ENCODE measurements at regions not wholly inside any gene's neighbourhood (a gene's known extent, or its start where the extent isn't known, plus 50 kb on each side); places are given as distances from the start of the nearest gene placed in this dataset.

- Mint-ChIP-seq H3K9me3 (ENCODE audit: low read depth, unreplicated experiment) (no peaks in the 10 kb centered on the region), H3K36me3 (ENCODE audit: insufficient read depth, unreplicated experiment) (no peaks in the 10 kb centered on the region), H3K27ac (ENCODE audit: unreplicated experiment) (no peak overlapping the region), H3K27me3 (ENCODE audit: unreplicated experiment) (peaks cover 11% of the 10 kb centered on the region), H3K4me1 (ENCODE audit: low read depth, unreplicated experiment) (no peaks in the 10 kb centered on the region), H3K4me3 (ENCODE audit: low read depth, unreplicated experiment) (no peak overlapping the region)
- intact Hi-C loops (cut with micrococcal nuclease; ENCODE audit: unreplicated experiment): no loop called here
- BruUV-seq (replicated peaks): no TSS peak
- CTCF ChIA-PET: no interaction called here
- no peak for DNase-seq
- no peak for TF ChIP-seq CTCF (IDR thresholded peaks at IDR 0.05; ENCODE audit: unreplicated experiment)
Observed at GRCh38 chr11:110874437-110875030, 162.3 kb upstream of the ARHGAP20 start.

- CTCF ChIA-PET: interaction anchor here (0.6 kb wide), 1 partner anchor 10 kb away, joined by 3 read pairs; no protein-coding TSS in a partner anchor
- Mint-ChIP-seq H3K27me3 (ENCODE audit: unreplicated experiment) (peaks cover 11% of the 10 kb centered on the region), H3K27ac (ENCODE audit: unreplicated experiment) (no peak overlapping the region), H3K36me3 (ENCODE audit: insufficient read depth, unreplicated experiment) (no peaks in the 10 kb centered on the region), H3K4me3 (ENCODE audit: low read depth, unreplicated experiment) (no peak overlapping the region), H3K4me1 (ENCODE audit: low read depth, unreplicated experiment) (no peaks in the 10 kb centered on the region), H3K9me3 (ENCODE audit: low read depth, unreplicated experiment) (no peaks in the 10 kb centered on the region)
- BruUV-seq (replicated peaks): no TSS peak
- intact Hi-C loops (cut with micrococcal nuclease; ENCODE audit: unreplicated experiment): no loop called here
- TF ChIP-seq CTCF (IDR thresholded peaks at IDR 0.05; ENCODE audit: unreplicated experiment): no peak
- no peak for DNase-seq
Observed at GRCh38 chr11:110873975-110874374, 161.7 kb upstream of the ARHGAP20 start.

GRCh38 chr11:110870816-110871522, 158.7 kb upstream of the ARHGAP20 start:
- no TSS peak for BruUV-seq (replicated peaks)
- no peak overlapping the region for H3K4me3 Mint-ChIP-seq (ENCODE audit: low read depth, unreplicated experiment)
- H3K4me1 Mint-ChIP-seq (ENCODE audit: low read depth, unreplicated experiment): no peaks in the 10 kb centered on the region
- DNase-seq: no peak
- no peaks in the 10 kb centered on the region for H3K36me3 Mint-ChIP-seq (ENCODE audit: insufficient read depth, unreplicated experiment)
- CTCF ChIA-PET: no interaction called here
- TF ChIP-seq CTCF (IDR thresholded peaks at IDR 0.05; ENCODE audit: unreplicated experiment): no peak
- H3K9me3 Mint-ChIP-seq (ENCODE audit: low read depth, unreplicated experiment): no peaks in the 10 kb centered on the region
- no peak overlapping the region for H3K27ac Mint-ChIP-seq (ENCODE audit: unreplicated experiment)
- H3K27me3 Mint-ChIP-seq (ENCODE audit: unreplicated experiment): peaks cover 29% of the 10 kb centered on the region
- intact Hi-C loops (cut with micrococcal nuclease; ENCODE audit: unreplicated experiment): no loop called here

GRCh38 chr11:110867951-110868350, 155.7 kb upstream of the ARHGAP20 start:
- intact Hi-C loops (cut with micrococcal nuclease; ENCODE audit: unreplicated experiment): no loop called here
- DNase-seq: no peak
- H3K4me1 Mint-ChIP-seq (ENCODE audit: low read depth, unreplicated experiment): no peaks in the 10 kb centered on the region
- no peaks in the 10 kb centered on the region for H3K36me3 Mint-ChIP-seq (ENCODE audit: insufficient read depth, unreplicated experiment)
- peaks cover 43% of the 10 kb centered on the region for H3K27me3 Mint-ChIP-seq (ENCODE audit: unreplicated experiment)
- no peaks in the 10 kb centered on the region for H3K9me3 Mint-ChIP-seq (ENCODE audit: low read depth, unreplicated experiment)
- no peak overlapping the region for H3K4me3 Mint-ChIP-seq (ENCODE audit: low read depth, unreplicated experiment)
- TF ChIP-seq CTCF (IDR thresholded peaks at IDR 0.05; ENCODE audit: unreplicated experiment): no peak
- H3K27ac Mint-ChIP-seq (ENCODE audit: unreplicated experiment): no peak overlapping the region
- BruUV-seq (replicated peaks): no TSS peak
- CTCF ChIA-PET: no interaction called here

Data from Calu3 (cell line).